WTC11 (cell line): ENCODE measurements at regions not wholly inside any gene's neighbourhood (a gene's known extent, or its start where the extent isn't known, plus 50 kb on each side); places are given as distances from the start of the nearest gene placed in this dataset.

ENCODE experiments used
- CTCF ChIP-seq: fragments of 200-600 bp; IDR thresholded peaks from 2 replicates; pipeline ENCODE4 v1.8.0; 2022; ENCODE audit warnings: antibody characterized with exemption
- NR2C2 ChIP-seq: sonication (generic); formaldehyde crosslinking; IDR thresholded peaks from 2 replicates; pipeline ENCODE4 v1.8.0; 2022; ENCODE audit warnings: mild to moderate bottlenecking, missing genetic modification reagents
- STAT6 ChIP-seq: sonication (generic); formaldehyde crosslinking; conservative IDR thresholded peaks from 2 replicates; pipeline ENCODE4 v1.8.1; 2023; ENCODE audit warnings: mild to moderate bottlenecking, low read depth, missing genetic modification reagents, moderate library complexity
- TEAD4 ChIP-seq: sonication (generic); formaldehyde crosslinking; IDR thresholded peaks from 2 replicates; pipeline ENCODE4 v1.8.0; 2022; ENCODE audit warnings: mild to moderate bottlenecking, missing genetic modification reagents

GRCh38 chr4:3679071-3679825 lies 86.9 kb upstream of the ADRA2C start:
- TF ChIP-seq CTCF (no peak), NR2C2 (CRISPR knock-in tag) (no peak), STAT6 (CRISPR knock-in tag) (no peak), TEAD4 (CRISPR knock-in tag) (no peak)
